Neural progenitor cell (in vitro differentiated cells): ENCODE measurements at regions not wholly inside any gene's neighbourhood (a gene's known extent, or its start where the extent isn't known, plus 50 kb on each side); places are given as distances from the start of the nearest gene placed in this dataset.

Experiments used
- DNase-seq: peaks from one replicate; pipeline ENCODE4 v3.0.0-alpha.2; 2016; ENCODE audit warnings: low spot score
- H2AFZ ChIP-seq: fragments of 200-600 bp; sonication (generic); replicated peaks from 2 replicates; pipeline ENCODE4 v1.6.1; 2016; ENCODE audit warnings: antibody characterized with exemption
- H3F3A ChIP-seq: fragments of 200-600 bp; sonication (generic); 2 replicates; pipeline ENCODE4 v1.6.1; 2016; ENCODE audit warnings: antibody characterized with exemption, low read depth
- H3K27ac ChIP-seq: fragments of 200-600 bp; sonication (generic); 2 replicates; pipeline ENCODE4 v1.5.1; 2016; ENCODE audit warnings: mild to moderate bottlenecking
- H3K27me3 ChIP-seq: fragments of 200-600 bp; sonication (generic); 2 replicates; pipeline ENCODE4 v1.6.1; 2016; ENCODE audit warnings: mild to moderate bottlenecking, moderate library complexity
- H3K36me3 ChIP-seq: fragments of 200-600 bp; sonication (generic); 2 replicates; pipeline ENCODE4 v1.5.1; 2016
- H3K4me1 ChIP-seq: fragments of 200-600 bp; sonication (generic); 2 replicates; pipeline ENCODE4 v1.6.1; 2016; ENCODE audit warnings: mixed run types
- H3K4me2 ChIP-seq: fragments of 200-600 bp; sonication (generic); 2 replicates; pipeline ENCODE4 v1.6.1; 2016
- H3K4me3 ChIP-seq: fragments of 200-600 bp; sonication (generic); 2 replicates; pipeline ENCODE4 v1.5.1; 2016
- H3K79me2 ChIP-seq: fragments of 200-600 bp; sonication (generic); 2 replicates; pipeline ENCODE4 v1.6.1; 2016; ENCODE audit warnings: low read depth
- H3K9ac ChIP-seq: fragments of 200-600 bp; sonication (generic); 2 replicates; pipeline ENCODE4 v1.6.1; 2016
- H3K9me3 ChIP-seq: fragments of 200-600 bp; sonication (generic); 2 replicates; pipeline ENCODE4 v1.5.1; 2016; ENCODE audit warnings: low read depth
- H4K20me1 ChIP-seq: fragments of 200-600 bp; sonication (generic); 2 replicates; pipeline ENCODE4 v1.6.1; 2016; ENCODE audit warnings: low read depth
- H3K27ac Mint-ChIP-seq: 3 replicates; pipeline ENCODE4 v1.8.0; 2021; ENCODE audit warnings: mixed read lengths
- H3K27me3 Mint-ChIP-seq: 2 replicates; pipeline ENCODE4 v1.8.0; 2022; ENCODE audit warnings: low read depth, mild to moderate bottlenecking, inconsistent platforms, moderate library complexity, mixed read lengths; ENCODE audit not compliant: insufficient read depth
- H3K36me3 Mint-ChIP-seq: 3 replicates; pipeline ENCODE4 v1.8.0; 2021; ENCODE audit warnings: mixed read lengths
- H3K4me1 Mint-ChIP-seq: 3 replicates; pipeline ENCODE4 v1.8.0; 2021; ENCODE audit warnings: mixed read lengths
- H3K4me3 Mint-ChIP-seq: 3 replicates; pipeline ENCODE4 v1.8.0; 2021; ENCODE audit warnings: mild to moderate bottlenecking, moderate library complexity, mixed read lengths
- H3K9me3 Mint-ChIP-seq: 3 replicates; pipeline ENCODE4 v1.8.0; 2020; ENCODE audit warnings: mixed read lengths
- CTCF ChIP-seq: fragments of 200-600 bp; sonication (generic); IDR thresholded peaks from 2 replicates; pipeline ENCODE4 v1.5.1; 2017; ENCODE audit warnings: antibody characterized with exemption, mild to moderate bottlenecking
- EZH2 ChIP-seq: fragments of 200-600 bp; sonication (generic); IDR thresholded peaks from 2 replicates; pipeline ENCODE4 v1.6.1; 2017; ENCODE audit warnings: antibody characterized with exemption, mild to moderate bottlenecking, moderate library complexity
- EZH2phosphoT487 ChIP-seq: fragments of 200-600 bp; sonication (generic); IDR thresholded peaks from 2 replicates; pipeline ENCODE4 v1.6.1; 2017; ENCODE audit warnings: antibody characterized with exemption

DNA sequence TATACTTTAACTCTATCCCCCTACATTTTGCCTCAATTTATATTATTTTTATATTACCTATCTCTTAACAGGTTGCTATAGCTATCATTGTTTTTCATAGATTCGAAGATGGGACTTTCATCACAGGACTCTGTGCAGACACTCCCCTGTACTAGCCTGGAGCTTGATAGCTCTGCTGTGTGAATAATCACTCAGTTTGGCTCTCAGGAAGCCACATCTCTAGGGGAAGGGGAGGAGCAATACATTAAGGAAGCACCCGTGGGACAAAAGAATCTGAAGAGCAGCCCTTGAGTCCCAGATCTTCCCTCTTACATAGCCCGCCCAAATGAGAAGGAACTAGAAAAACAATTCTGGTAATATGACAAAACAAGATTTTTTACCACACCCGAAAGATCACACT lies 114.3 kb upstream of the FXR1 start:
- no peaks in the 10 kb centered on the region for H3F3A ChIP-seq
- H3K27me3 Mint-ChIP-seq = peaks cover 2% of the 10 kb centered on the region
- H3K27ac ChIP-seq = no peak overlapping the region
- no peaks in the 10 kb centered on the region for H3K36me3 ChIP-seq
- no peaks in the 10 kb centered on the region for H3K27me3 ChIP-seq
- H3K9me3 ChIP-seq = no peaks in the 10 kb centered on the region
- no peak overlapping the region for H3K4me3 ChIP-seq
- TF ChIP-seq CTCF = no peak
- TF ChIP-seq EZH2 = no peak
- TF ChIP-seq EZH2phosphoT487 = no peak
- H3K36me3 Mint-ChIP-seq = no peaks in the 10 kb centered on the region
- H3K79me2 ChIP-seq = no peaks in the 10 kb centered on the region
- H2AFZ ChIP-seq = peak overlapping the region; percentile 86
- no peak overlapping the region for H3K27ac Mint-ChIP-seq
- H3K4me1 ChIP-seq = no peaks in the 10 kb centered on the region
- H3K4me1 Mint-ChIP-seq = no peaks in the 10 kb centered on the region
- H3K9ac ChIP-seq = no peak overlapping the region
- no peak overlapping the region for H3K4me3 Mint-ChIP-seq
- H3K4me2 ChIP-seq = no peak overlapping the region
- no peak for DNase-seq
- H4K20me1 ChIP-seq = no peaks in the 10 kb centered on the region
- H3K9me3 Mint-ChIP-seq = no peaks in the 10 kb centered on the region

DNA sequence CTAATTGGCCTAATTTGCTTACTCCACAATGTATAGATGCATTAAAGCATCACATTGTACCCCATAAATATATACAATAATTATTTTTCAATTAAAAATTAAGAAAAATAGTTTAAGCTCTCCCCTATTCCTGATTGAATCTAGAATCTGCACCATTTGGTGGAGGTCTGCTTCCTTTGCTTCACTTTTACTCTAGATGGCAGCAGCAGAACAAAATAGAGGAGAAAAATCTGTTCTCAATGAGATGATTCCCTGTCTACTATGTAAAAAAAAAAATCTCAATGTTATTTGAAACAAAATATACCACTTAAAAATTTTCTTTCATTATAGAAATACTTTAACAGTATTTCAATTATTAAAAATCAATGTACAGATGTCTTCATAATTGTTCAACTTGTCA lies 109.6 kb upstream of the FXR1 start:
- H3K27ac ChIP-seq = no peak overlapping the region
- Mint-ChIP-seq H3K36me3 (no peaks in the 10 kb centered on the region), H3K4me3 (no peak overlapping the region), H3K27me3 (peaks cover 2% of the 10 kb centered on the region), H3K4me1 (peaks cover 6% of the 10 kb centered on the region), H3K9me3 (no peaks in the 10 kb centered on the region), H3K27ac (no peak overlapping the region)
- no peaks in the 10 kb centered on the region for H4K20me1 ChIP-seq
- TF ChIP-seq CTCF (peak; percentile 65), EZH2 (no peak), EZH2phosphoT487 (no peak)
- no peak overlapping the region for H3K9ac ChIP-seq
- H3K4me3 ChIP-seq = no peak overlapping the region
- no peaks in the 10 kb centered on the region for H3K9me3 ChIP-seq
- no peaks in the 10 kb centered on the region for H3K36me3 ChIP-seq
- H3K4me1 ChIP-seq = peaks cover 12% of the 10 kb centered on the region
- no peak overlapping the region for H3K4me2 ChIP-seq
- no peak overlapping the region for H2AFZ ChIP-seq
- peaks cover 8% of the 10 kb centered on the region for H3F3A ChIP-seq
- H3K79me2 ChIP-seq = no peaks in the 10 kb centered on the region
- H3K27me3 ChIP-seq = no peaks in the 10 kb centered on the region
- peak; percentile 34 for DNase-seq

DNA sequence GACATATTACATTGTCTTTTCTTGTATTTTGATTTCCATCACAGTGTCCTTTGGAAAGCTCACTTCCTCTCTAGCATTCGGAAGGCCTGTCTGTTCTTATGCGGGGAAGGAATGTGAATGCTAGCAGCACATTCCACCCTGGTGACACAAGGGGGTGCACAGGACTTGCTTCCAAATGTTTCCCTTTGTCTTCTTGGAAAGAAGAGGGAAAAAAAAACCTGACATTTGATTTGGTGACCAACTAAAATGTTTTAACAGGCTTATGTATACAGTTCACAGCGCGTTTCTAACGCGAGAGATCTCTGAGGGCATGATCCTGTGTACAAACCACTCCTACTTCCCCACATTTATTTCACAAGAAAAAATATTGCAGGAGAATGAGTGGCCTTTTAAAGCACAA lies 107.6 kb upstream of the FXR1 start:
- peak overlapping the region; percentile 97 for H2AFZ ChIP-seq
- H3K4me2 ChIP-seq = peak overlapping the region; percentile 70
- peak overlapping the region; percentile 75 for H3K27ac ChIP-seq
- TF ChIP-seq EZH2 = no peak
- peak; percentile 73 for TF ChIP-seq CTCF
- no peaks in the 10 kb centered on the region for H4K20me1 ChIP-seq
- H3K36me3 ChIP-seq = no peaks in the 10 kb centered on the region
- H3K9ac ChIP-seq = no peak overlapping the region
- H3K27me3 Mint-ChIP-seq = peaks cover 2% of the 10 kb centered on the region
- DNase-seq = peak; percentile 89
- no peaks in the 10 kb centered on the region for H3K27me3 ChIP-seq
- H3K4me1 Mint-ChIP-seq = peaks cover 6% of the 10 kb centered on the region
- H3F3A ChIP-seq = peaks cover 8% of the 10 kb centered on the region
- H3K4me3 Mint-ChIP-seq = no peak overlapping the region
- peak overlapping the region; percentile 67 for H3K27ac Mint-ChIP-seq
- no peaks in the 10 kb centered on the region for H3K9me3 Mint-ChIP-seq
- no peaks in the 10 kb centered on the region for H3K36me3 Mint-ChIP-seq
- peaks cover 23% of the 10 kb centered on the region for H3K4me1 ChIP-seq
- H3K4me3 ChIP-seq = no peak overlapping the region
- no peaks in the 10 kb centered on the region for H3K9me3 ChIP-seq
- H3K79me2 ChIP-seq = no peaks in the 10 kb centered on the region
